Activated naive CD8-positive, alpha-beta T cell treated with anti-CD3 and anti-CD28 coated beads, Interleukin-2, amount 50 U/mL, for 16 hours (primary cell): ENCODE measurements at regions not wholly inside any gene's neighbourhood (a gene's known extent, or its start where the extent isn't known, plus 50 kb on each side); places are given as distances from the start of the nearest gene placed in this dataset.

ENCODE experiments used
- DNase-seq: peaks from one replicate; pipeline ENCODE4 v3.0.0-alpha.2; 2020; ENCODE audit warnings: low read depth, low spot score

GRCh38 chr4:183763990-183764754, 105.1 kb downstream of the TRAPPC11 start:
- no peak for DNase-seq

- DNase-seq, result no peak
These were observed 106.3 kb downstream of the TRAPPC11 start for GRCh38 chr4:183765251-183765911.

- DNase-seq, result no peak
These were observed 107.0 kb downstream of the TRAPPC11 start for GRCh38 chr4:183766140-183766539.

DNA sequence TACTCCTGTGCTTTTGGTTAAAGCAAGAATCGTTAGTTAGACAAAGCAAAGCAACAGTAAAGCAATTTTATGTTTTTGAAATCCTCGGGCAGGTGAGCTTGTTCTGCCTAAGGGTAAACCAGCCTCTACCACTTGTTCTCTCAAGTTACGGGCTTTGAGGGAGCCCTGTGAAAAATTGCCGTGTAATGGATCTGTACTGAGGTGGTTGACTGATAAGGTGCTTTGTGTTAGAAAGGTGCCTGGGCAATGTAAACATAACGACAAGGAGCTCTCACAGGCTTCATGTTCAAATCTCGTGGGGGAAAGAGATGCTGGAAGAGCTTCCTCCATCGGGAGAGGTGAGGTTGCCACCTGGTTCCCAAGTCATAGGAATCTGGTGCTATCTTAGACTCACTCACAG, 111.8 kb downstream of the TRAPPC11 start:
- DNase-seq, result no peak

GRCh38 chr4:183772361-183772760, 113.3 kb downstream of the TRAPPC11 start:
- no peak for DNase-seq

- DNase-seq, result no peak
These were observed 114.7 kb downstream of the TRAPPC11 start for GRCh38 chr4:183773790-183774189.

DNA sequence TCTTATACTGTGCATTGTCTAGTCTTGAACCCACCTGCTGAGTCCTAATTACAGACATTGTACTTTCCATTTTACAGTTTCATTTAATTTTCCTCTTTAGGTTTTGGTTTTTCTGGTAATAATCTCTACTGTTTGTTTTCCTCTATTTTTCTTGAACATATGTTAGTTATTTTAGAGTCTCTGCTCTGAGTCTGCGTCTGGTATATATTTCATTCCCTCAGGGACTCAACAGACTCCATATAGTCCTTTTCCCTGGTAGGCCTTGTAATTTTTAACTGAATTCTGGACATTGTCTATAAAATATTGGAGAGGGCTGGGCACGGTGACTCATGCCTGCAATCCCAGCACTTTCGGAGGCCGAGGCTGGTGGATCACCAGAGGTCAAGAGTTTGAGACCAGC, 121.8 kb upstream of the STOX2 start:
- DNase-seq, result no peak

- DNase-seq, result no peak
These were observed 121.0 kb upstream of the STOX2 start for GRCh38 chr4:183783991-183784553.

- DNase-seq, result no peak
These were observed 116.7 kb upstream of the STOX2 start for GRCh38 chr4:183788308-183788905.

DNA sequence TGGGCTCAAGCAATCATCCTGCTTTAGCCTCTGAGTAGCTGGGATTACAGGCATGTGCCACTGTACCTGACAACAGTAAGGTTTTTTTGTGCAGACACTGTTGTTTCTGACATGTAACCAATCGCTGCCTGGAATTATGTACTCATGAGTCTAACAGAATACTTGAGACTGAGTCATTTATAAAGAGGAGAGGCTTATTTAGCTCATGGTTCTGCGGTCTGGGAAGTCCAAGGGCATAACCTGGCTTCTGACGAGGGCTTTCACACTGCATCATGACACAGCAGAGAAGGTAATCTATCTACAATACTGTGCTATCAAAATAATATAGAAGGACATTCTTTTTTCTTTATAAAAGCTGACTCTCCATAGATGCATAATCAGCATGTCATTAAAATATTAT, 115.5 kb upstream of the STOX2 start:
- no peak for DNase-seq

DNA sequence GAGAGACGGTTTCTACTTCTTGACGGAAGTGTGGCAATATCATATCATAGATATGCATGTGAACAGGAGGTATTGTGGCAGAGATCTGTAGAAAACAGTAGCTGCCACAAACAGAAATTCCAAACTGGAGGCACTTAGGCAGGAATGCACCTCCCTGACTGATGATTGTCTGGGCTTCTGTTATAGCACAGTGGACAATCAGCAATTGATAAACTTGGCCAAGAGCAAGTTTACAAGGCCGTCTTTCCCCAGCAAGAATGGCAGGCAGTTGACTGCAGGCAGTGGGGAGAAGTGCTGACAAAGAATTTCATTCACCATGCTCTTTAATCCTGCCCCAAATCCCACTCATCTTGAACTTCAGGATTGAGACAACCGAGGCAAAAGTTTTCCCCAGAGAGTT, 114.4 kb upstream of the STOX2 start:
- DNase-seq, result no peak

DNA sequence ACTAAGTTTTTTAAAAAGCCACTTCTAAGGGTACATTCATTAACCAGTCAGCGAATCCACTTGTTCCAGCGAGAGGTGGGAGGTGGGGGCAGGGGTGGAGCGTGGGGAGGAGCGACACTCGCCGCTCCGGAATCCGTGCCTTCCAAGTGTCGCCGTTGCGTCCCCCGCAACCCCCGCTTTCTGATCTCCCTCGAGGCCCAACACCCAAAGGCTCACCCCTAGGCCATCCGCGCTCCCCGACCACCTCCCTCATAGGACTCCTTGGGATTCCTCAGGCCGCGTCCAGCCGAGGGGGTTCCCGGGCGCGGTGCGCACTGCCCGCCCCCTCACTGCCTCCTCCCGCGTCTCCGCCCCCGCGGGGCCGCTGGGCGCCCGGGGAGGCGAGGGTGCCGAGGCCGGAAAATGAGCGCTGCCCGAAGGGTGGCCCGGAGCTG, 108.1 kb upstream of the STOX2 start:
- DNase-seq, result no peak

- no peak for DNase-seq
These were observed 107.4 kb upstream of the STOX2 start for GRCh38 chr4:183797445-183798300.

DNA sequence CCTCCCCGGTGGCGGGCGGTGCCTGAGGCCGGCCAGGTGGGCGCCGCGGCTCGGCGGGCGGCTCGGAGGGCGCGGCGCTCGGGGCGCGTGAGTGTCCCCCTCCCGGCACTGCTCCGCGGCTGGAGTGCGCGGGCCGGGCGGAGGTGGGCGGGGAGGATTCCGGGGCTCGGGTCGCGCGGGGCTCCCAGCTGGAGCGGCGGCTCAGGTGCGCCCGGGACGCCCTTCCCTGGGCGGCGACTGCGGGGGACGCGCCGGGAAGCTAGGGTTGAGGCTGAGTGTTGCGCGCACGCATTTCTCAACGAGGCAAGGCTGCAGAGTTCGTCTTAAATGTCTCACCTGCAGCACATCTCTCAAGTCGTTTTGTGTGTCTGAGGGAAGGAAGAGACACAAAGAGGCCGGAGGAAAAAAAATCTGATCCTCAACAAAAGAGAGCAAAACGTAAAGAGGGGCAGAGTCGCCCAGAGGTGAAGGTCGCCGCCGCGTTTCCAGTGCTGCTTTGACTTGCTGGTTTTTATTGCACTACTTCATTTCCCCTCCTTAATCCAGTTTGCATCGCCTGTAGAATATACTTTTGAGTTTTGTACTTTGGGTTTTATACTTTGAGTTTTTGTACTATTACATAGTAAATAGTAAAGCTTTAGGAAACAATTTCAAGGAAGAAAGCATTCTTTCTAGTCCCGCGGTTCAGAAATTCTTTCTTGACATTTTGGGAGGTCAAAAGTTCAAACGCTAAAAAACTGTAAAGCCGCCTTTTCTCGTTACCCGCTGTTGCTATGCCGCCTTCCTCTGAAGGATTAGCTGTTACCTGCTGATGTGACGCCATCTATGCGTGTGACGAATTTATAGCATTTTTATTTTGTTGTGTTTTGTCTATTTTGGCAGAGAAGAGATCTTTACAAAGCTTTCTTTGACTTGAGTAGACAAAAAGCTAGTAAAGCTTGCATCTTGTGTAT, 106.5 kb upstream of the STOX2 start:
- DNase-seq, result no peak

- DNase-seq, result no peak
These were observed 103.5 kb upstream of the STOX2 start for GRCh38 chr4:183801457-183802165.

DNA sequence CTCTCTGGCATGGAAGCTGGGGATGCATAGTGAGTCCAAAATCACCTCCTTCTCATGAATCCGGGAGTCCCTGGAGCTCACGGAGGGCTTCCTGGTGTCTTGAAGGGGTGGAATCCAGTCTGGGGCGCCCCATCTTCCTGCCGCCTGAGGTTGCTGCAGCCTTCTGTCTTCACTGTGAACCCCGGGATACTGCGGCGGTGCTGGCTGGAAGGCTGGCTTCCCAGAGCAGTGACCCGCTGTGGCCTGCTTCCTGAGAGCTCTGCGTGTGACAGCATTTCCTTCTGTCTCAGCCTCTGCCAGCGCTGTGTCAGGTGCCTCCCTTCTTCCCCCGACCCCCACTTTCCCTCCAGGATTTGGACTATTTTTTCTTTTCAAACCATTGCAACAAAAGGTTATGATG, 98.8 kb upstream of the STOX2 start:
- no peak for DNase-seq

- no peak for DNase-seq
These were observed 97.5 kb upstream of the STOX2 start for GRCh38 chr4:183807420-183808096.

DNA sequence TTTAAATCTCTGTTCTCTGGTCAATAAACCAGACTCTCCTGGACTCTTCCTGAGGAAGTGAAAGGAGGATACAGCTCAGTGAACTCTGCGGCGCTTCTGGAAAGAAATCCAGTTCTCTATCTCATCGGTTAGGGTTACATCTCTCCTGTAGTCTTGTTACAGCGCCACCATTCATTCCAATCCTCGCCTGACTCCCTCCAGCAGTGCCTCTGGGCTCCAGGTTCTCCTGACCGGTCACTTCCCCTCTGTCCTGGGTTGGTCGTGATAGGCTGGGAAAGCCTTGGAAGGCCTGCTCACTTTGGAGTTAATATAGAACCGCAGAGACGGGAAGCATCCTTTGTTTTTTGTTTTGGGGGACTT, 97.0 kb upstream of the STOX2 start:
- DNase-seq, result no peak

GRCh38 chr4:183812567-183812966, 92.5 kb upstream of the STOX2 start:
- DNase-seq, result no peak
